ENCODE measurements at regions not wholly inside any gene's neighbourhood (a gene's known extent, or its start where the extent isn't known, plus 50 kb on each side); places are given as distances from the start of the nearest gene placed in this dataset.
A peak's percentile ranks its signal among the peaks of the same experiment; 100 is the strongest.
"Not testable (repeated sequence)": the region's sequence is repeated elsewhere in the genome, so short reads cannot be mapped to it uniquely, and the experiment has no call there.

DNA sequence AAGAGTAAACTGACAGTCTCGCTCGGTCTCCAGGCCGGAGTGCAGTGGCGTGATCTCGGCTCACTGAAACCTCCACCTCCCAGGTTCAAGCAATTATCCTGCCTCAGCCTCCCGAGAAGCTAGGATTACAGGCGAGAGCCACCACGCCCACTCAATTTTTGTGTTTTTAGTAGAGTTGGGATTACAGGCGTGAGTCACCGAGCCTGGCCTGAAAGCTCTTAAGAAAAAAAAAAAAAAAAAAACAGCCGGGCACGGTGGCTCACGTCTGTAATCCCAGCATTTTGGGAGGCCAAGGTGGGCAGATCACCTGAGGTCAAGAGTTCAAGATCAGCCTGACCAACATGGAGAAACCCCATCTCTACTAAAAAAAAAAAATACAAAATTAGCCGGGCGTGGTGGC lies 55.3 kb upstream of the THOC2 start:
- not testable (repeated sequence) for DNase-seq (ENCODE audit: low spot score)

DNA sequence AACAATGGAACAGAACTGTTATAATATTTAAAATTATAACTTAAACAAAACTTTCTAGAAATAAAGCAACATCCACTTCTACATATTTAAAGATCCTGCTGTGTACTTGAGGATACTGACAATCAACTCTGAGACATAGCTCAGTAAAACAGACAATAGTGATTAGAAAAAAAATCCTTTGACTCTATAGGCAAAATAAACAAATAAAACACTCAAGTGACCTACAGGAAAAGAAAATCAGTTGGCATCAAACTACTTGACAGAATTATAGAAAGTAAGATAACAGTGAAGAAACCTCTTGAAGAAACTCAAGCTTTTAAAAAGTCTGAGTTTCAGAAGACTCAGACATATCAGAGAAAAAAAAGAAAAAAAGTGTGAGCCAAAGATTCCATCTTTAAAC lies 55.9 kb upstream of the THOC2 start:
- DNase-seq (ENCODE audit: low spot score), result no peak

DNA sequence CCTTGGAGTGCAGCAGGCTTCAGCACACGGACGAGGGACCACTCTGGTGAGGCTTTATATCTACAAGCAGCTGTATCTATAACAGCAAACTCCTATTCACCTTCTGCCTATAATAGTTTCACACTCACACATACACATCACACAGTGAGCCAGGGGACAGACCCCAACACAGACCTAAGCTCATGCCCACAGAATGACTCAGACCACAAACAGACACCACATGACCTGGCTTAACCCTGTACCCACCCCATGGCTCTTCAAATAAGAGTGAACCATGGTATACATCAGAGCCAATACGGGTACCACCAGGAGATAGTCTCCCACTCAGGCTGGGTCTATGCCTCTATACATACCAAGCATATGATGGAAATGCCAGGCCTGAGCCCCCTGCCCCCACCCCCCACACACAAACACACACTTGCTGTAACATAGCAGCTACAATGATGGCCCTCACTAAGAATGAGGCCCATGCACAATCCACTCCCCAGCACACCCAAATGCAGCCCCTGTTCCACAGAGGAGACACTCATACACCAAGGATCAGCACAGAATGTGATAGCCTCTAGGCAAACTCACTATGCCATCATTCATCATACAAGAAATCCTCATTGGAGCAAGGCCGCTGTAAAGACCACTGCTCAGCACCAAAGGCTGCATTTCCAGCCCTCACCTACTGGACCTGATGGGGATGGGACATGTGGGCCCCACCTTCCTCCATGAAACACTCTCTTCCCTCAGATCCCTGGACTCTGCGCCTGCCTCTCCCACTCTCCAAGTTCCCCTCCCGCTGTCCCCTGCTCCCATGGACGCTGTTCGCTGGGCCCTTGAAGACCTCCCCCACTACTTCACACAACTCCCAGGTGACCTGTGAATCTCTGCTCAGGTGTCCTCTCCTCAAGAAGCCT lies 62.1 kb upstream of the XIAP start:
- DNase-seq (ENCODE audit: low spot score), result no peak

DNA sequence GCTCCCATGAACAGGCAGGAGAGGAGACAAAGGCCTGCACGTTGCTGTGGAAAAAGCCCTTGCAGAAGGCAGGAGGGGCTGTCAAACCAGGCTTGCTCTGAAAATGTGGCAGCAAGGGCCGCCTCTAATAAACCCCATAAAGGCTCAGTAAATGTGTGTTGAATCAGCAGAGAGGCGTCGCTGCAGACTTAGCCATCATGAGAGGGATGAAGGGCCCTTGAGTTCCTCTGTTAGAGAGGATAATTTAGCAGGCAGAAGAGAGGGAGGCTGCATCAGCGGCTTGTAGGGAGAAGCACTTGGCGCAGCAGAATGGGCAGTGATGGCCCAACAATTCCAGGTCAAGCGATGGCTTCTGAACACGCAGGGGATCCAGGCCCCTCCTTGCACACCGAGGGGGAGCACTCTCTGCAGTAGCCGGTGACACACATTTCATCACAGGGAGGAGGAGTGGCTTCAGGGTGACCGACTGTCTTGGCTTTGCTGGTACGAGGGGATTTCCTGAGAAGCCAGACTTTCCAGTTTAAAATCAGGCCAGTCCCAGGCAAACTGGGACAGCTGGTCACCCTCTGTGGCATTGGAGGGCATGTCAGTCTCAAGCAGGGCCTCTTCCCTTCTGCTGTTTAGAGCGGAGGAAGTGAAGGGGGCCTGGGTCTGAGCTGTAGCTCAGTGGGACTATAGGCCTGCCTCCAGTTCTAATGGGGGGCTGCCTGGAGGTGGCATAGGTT lies 61.0 kb upstream of the XIAP start:
- not testable (repeated sequence) for DNase-seq (ENCODE audit: low spot score)

DNA sequence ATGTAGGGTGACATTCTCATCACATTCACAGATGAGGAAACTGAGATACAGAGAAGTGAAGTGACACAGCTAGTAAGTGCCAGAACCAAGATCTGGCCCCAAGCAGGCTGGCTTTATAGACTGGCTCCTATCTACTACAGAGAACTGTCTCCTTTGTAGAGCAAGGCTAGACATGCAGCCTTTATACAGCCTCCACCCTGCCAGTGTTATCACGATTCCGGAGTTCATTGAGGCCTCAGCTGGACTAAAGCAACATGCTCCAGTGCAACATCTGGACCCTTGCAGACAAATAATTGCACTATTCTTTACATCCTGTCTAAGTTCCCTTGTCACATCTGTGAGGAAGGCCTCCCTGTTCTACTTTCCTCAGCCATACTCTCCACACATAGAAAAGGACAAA lies 58.0 kb upstream of the XIAP start:
- no peak for DNase-seq (ENCODE audit: low spot score)

DNA sequence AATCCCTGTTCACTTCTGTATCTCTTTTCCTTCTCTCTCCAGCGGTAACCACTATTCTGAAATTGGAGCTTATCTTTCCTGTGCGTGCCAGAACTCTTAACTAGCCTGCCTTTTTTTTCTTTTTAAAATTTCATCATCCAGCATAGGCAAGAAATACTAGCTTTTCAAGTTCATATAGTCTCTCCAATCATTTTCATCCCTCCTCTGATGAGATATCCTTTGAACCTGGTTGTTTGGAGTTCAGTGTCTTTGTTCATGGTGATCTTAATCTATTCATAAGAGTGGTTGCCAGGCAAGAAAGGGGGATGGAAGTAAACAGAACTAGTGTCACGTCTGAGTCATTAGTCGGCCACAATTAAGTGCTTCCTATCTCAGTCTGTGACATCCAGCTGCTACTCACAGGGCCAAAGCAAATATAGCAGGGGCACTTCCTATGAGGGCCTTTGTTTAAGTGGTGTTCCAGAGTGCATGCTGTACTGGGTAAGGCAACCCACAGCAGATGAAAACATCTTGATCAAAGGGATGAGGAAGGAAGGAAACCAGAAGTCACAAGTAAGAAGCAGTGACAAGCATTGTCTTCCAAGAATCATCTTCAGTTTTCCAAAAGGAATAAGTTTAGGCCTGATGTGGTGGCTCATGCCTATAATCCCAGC lies 56.4 kb upstream of the XIAP start:
- DNase-seq (ENCODE audit: low spot score), result peak; percentile 36

DNA sequence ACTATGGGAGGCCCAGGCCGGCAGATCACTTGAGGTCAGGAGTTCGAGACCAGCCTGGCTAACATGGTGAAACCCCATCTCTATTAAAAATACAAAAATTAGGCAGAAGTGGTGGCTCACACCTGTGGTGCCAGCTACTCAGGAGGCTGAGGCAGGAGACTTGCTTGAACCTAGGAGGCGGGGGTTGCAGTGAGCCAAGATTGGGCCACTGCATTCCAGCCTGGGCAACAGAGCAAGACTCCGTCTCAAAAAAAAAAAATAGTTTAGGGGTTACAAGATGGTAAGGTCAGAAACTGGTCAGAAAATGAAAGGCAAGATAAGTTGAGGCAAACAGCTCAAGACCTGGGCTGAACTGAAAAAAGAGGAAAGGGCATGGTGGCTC lies 55.9 kb upstream of the XIAP start:
- not testable (repeated sequence) for DNase-seq (ENCODE audit: low spot score)

DNA sequence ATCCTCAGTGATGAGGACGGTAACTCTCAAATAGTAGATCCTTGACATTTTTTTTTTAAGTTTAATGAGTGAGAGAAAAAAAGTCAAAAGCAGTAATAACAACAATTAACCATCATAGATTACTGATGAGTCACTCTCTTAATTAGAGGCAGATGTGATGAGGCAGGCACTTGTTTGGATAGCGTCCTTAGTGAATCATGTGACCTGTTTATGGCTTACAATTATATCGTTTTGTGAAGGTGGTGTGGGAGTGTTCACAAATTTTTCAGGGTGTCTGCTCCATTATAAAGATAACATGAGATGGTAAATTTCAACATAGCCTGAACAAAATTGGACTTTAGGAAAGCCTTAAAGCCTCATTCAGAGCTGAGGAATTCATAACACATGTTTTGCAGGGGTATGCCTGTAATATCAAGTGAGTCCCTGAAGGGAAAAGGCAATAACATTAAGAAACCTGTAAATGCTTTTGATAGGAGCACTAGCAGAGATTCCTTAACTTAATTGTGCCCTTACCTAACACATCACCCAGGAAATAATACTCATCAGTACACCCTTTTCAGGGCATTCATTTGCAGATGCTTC lies 51.9 kb upstream of the XIAP start:
- peak; percentile 36 for DNase-seq (ENCODE audit: low spot score)

DNA sequence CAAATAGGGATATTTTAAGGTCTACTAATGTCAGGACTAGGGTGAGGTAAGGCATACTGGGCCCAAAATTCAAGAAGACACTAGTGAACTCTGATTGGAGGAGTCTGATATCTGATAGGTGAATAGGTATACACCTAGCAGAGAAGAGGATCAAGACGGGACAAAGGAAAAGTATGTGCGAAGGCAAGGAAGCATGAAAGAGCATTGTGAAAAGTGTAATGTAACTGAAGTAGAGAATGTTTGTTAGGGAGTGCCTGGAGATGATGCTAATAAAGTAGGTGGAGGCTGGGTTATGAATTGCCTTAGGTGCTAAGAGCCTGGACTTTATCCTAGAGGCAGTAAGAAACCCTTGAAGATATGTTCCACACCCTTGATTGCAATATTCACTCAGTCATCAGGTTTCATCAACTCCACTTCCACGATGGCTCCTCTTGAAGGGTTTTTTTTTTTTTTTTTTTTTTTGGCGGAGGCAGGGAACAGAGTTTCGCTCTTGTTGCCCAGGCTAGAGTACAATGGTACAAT lies 49.9 kb upstream of the XIAP start:
- DNase-seq (ENCODE audit: low spot score), result no peak
